ENCODE measurements at regions not wholly inside any gene's neighbourhood (a gene's known extent, or its start where the extent isn't known, plus 50 kb on each side); places are given as distances from the start of the nearest gene placed in this dataset.

DNA sequence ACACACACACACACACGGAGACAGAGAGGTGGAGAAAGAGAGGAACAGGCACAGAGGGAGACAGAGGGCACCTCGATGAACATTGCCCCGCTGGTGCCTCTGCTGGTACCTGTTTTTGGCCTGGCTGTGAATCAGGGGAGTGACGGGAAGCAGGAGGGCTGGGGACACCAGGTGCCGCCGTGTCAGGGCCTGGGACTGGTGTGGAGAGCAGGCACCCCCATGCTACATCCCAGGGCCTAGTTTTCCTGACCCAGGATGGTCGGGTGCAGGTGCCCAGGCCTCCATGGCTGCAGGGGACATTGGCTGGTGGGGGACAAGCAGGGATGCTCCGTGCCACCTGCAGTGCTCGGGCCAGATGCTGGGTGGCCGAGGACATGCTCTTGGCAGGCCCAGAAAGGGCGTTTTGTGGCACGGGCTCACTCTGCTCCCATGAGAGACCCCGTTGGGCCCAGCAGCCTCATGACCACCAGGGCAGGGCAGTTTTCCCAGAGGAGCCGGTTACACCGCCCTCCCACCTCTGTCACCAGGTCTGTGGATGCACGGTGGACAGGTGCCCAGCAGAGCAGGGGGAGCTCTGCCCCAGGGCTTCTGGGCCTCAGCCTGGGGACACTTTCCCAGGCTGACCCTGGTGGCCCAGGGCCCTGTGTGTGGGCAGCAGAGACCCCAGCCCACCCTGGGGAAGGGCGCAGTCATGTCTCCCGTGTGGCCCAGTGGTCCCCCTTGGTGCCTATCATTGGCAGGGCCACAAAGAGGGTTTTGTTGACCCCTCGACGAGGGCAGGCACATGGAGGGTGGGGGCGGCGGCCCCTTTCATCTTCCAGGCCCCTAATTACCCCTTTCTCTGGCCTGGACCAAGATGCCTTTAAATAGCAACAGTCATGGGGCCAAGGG lies 207.5 kb upstream of the RTL1 start:
- DNase-seq: no peak

DNA sequence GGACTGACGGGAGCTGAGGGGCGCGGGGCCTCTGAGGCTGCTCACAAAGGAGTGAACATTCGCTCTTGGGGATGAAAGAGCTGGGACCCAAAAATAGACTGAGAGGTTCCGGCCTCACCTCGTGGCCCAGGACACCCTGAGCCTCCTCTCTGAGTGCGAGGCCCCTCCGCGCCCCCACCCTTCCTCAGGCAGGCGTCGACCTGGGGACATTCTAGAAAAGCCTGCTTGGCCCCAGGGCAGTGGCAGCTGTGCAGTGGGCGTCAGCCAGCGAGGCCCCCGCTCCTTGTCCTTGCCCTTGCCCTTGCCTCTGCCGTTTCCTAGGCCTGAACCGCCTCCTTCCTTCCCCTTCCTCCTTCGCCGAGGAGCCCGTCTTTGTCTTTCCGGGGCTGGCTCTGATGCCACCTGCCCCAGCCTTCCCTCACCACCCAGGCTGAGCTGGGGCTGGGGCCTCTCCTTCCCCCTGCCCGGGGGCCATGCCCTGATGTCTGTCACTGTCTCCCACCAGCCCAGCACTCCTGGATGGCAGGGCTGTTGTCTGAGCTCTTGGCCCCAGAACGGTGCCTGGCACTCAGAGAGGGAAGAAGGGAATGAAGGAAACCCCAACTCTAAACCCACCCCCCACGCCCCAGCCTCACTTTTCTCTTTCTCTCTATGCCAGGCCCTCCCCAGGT lies 208.2 kb upstream of the RTL1 start:
- no peak for DNase-seq

DNA sequence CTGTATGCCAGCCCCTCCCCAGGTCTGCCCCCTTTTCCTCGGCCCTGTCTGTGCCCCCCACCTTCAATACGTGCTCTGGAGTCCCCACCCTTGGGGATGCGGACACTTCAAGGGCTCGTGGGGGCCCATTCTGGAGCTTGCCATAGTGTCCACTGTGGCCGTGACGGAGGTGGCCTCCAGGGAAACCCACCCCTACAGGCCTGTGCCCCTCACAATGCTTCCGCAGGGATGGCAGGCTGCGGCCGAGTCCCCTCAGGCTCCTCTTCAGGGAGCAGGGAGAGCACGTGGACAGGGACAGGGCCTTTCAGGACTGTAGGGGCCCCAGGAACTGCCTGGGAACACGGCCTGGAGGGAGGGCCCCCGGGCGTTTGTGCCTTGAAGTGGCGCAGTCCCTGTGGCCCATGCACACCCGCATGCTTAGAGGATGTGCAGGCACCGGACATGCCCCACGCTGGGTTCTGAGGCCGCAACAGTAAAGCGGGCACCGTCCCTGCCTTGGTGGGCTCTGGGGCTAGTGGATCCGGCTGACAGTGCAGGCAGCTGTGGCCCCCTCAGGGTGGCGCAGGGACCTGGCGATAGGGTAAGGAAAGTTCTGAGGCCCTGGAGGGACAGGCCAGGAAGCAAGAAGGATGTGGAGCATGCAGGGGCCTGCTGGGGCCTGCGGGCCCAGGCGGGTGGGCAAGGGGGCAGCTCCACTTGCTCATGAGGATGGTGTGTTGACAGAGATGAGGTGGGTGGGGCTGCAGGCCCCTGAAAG lies 209.0 kb upstream of the RTL1 start:
- no peak for DNase-seq

DNA sequence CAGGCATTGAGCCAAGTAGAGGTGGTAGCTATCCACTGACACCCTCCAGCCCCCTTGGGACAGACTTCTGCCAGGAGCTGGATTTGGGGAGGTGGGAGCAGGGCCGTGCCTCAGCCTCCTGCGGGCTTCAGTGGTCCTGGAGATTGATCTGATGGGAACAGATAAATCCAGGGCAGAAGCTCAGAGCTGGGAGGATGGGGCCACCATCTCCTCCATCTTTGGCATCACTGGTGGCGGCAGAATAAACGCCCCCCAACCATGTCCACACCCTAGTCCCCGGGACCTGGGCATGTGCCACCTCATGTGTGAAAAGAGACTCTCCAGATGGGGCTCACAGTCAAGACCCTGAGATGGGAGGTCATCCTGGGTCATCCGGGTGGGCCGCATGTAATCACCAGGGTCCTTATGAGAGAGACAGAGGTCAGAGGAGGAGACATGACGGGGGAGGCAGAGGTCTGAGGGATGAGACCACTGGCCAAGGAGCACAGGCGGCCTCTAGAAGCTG lies 209.6 kb upstream of the RTL1 start:
- DNase-seq: no peak

DNA sequence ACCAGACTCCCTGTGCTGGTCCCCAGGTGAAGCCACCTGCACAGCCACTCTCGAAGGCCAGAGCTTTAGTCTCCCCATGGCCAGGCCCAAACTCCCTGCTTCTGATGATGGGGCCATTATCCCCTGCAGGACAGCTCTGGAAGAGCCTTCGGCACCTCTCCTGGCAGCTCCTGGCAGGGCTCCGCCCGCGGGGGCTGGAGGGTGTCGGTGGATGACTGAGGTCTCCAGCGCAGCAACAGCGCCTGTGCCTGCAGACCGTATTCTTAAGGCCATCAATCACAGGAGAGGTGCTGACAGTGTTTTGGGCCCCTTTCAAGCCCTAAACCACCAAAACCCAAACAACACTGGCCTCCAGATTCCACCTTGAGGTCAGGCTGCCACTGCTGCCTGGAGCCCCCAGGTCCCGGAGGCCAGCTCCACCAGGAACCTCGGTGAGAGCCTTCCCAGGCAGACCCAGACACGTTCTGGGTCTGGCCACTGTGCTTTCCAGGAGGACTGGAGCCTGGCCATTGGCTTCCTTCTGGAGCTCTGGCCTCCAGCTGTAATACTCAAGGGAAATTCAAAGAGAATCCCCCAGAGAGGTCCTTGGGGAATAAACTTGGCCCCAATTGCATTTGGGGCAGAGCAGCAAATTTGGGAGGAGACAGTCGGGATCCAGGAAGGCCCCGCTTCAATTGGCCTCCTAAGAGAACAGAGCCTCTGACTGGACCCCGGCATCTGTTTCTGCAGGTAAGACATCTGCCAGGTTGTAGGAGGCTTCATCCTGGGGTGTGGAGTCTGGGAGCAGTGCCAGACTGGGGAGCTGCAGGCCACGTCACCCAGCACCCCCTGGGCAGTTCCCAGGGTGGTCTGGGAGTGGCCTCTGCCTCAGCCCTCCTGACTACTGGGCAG lies 210.6 kb upstream of the RTL1 start:
- no peak for DNase-seq

DNA sequence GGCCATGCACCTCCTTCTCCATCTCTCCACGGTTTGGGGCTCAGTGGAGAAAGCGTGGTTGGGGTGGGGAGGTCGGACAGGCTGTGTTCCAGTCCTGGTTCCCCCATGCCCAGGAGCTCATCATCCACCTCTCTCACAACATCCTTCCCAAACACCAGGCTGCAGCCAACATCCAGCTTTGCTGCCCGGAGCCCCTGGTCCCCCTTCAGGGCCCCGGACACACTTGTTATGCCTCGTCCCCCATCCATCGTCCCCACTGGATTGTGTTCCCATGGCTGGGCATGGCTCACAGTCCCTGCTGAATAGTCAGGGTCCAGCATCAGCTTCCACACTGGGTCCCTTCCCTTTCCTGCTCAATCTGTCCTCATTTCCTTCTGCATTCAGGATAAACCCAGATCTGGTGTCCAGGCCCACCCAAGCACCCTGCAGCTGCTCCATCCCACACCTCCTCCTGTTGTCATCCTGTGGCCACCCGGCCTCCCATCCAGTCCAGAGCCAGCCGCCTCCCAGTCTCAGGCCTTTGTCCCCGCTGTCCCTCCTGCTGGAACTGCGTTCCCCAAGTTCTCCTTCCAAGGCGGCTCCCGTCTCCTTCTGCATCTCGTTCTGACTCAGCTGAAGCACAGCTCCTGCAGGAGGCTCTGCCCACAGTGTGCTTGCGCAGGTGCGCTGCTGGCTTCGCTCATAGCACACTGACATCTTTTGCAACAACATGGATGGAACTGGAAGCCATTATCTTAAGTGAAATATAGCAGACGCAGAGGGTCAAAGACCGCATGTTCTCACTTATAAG lies 211.4 kb upstream of the RTL1 start:
- no peak for DNase-seq

DNA sequence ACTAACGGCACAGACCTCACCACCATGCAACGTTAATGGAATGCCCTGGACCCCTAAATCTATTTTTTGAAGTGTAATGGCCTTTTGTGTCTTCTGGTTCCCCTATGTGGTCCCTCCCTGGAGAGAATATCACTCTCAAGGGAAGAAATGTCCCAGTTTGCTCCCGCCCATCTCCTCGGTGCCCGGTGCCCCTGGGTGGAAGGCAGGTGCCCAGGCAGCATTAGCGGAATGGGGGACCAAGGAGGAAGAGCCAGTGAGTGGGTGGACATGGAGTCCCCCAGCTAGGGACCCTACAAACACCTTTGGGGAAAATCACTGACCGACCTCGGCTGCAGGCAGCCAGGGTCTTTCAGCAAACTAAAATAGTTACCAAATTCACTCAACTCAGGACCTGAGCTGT lies 212.1 kb upstream of the RTL1 start:
- DNase-seq: no peak

DNA sequence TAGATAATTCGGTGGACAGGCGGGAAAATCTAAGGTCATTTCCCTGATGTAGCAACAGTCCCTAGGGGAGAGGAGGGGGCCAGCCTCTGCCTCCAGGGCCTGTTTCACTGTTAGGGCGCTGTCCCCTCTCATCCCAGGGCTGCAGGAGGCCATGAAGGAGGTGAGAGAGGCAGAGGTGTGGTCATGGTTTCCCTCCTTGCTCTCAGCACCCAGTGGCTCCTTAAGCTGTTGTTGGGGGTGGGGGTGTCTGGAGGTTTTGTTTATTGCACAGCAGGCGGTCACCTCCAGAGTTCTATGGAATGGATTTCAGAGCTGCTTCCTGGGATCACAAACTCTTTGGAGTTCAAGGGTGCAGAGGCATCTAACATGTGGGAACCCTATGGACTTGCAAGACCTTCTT lies 212.5 kb upstream of the RTL1 start:
- no peak for DNase-seq

DNA sequence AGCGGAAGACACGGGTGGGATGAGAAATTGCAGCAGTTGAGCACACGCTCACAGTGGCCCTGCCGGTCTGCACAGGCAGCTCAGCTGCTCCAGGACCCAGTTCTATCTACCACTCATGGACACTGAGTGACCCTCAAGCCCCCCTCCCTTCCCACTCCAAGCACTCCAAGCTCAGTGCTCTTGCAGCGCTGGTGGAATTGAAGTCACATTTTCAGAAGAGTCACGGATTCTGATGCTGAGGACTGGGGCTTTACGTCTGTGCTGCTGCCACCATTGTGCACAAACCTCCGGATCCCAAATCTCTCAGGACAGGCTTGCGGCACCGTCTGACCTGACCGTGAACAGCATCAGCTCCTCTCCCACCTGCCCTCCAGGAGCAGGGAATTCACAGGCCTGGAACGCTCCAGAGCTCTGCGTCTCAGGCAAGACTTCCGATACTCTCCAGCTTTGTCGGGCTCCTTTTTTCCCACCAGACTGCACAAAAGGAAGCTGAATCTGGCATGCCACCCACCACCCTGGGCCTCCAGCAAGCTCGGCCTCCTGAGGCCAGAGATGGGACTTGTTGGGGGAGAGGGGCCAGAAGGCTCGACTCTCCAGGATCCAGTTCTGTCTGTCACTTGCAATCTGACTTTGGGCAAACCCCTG lies 213.1 kb upstream of the RTL1 start:
- no peak for DNase-seq

DNA sequence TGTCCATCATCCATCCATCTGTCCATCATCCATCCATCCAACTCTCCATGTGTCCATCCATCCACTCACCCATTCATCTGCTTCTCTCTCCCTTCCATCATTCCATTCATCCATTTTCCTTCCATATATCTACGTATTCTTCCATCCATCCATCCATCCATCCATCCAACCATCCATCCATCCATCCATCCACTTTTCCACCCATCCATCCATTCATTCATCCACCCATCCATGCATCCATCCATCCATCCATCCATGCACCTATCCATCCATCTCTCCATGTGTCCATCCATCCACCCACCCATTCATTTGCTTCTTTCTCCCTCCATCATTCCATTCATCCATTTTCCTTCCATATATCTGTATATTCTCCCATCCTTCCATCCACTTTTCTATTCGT lies 214.0 kb upstream of the RTL1 start:
- no peak for DNase-seq

DNA sequence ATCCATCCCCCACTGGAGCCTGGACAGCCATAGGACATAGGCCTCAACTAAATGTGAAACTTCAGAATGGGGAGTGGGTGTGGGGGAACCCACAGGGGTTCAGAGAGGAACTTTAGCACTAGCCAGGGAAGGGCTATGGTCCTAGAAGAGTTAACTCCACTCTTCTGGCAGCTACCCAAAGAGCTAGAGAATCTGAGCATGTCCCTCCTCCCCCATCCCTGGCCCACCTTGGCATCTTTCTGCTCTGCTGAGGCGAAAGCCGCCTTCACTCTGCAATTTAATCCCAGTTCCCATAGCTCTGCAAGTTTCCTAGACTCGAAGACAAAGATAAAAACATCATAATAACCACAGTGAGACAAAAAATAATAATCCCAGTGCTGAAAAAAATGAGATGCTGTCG lies 214.7 kb upstream of the RTL1 start:
- DNase-seq: no peak

DNA sequence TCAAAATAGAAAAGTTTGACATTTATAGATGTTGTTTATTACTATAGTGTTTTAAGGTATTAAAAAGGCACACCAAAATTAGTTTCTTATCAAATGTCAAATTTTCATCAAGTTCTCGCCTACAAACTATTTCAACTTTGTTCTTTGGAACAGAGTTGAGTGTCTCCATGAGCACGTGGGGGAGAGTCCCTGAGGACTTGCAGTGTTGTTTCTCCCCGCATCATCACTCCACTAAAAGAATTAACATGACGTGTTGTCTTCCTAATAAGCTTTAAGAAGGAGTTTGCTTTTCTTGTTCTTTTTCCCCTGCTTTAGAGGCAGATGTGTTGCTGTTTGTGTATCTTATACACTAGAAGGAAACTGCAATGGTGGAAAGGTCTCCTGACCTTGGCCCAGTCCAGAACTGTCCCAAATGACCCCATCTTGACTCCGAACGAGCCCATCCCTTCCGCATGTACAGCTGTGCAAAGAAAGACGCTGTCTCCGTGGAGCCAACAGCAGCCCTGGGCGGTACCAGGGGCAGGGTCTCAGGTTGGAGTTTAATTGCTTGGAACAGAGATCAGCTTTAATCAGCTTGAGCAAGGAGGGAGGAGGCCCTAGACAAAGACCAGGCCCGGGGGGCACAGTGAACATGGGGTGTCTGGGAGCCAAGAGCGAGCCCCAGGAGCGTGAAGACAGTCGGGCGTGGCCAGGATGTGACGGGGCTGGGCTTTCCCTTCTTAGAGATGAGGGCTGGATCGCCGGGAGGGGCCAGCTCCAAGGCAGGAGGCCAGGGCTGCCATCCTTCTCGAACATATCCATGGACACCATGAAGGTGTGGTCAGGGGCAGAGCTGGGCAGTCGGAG lies 215.4 kb upstream of the RTL1 start:
- no peak for DNase-seq

DNA sequence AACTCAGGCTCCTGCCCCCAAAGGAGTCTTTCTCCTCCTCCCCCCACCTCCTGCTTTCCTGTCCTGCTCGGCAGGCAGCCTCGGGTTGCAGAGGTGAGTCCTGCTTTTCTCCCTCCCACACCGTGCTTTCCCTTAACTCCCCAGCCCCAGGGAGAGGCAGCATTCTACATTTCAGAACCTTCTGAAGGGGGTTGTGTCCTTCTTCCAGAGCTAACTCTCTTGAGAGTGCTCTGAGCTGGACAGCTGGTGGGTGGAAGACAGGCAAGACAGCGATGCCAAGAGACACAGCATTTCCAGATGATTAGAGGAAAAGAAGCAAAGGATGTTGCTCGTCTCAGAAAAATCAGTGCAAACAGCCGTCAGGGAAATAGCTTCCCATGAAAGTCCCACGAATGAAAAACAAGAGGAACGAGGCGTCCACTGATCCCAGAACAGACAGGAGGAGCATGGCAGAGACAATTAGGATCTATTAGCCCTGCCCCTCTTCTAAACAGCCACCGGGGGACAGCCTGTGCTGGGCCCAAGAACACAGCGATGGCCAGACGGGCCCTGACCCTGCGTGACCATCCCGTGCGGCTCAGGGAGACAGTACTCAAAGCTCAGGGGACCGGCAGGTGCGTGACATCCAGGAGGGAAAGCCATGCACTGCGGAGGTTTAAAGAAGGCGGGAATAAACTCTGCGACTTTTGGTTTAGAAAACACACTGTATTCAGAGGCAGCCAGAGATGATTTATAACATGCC lies 216.5 kb upstream of the RTL1 start:
- DNase-seq: no peak

DNA sequence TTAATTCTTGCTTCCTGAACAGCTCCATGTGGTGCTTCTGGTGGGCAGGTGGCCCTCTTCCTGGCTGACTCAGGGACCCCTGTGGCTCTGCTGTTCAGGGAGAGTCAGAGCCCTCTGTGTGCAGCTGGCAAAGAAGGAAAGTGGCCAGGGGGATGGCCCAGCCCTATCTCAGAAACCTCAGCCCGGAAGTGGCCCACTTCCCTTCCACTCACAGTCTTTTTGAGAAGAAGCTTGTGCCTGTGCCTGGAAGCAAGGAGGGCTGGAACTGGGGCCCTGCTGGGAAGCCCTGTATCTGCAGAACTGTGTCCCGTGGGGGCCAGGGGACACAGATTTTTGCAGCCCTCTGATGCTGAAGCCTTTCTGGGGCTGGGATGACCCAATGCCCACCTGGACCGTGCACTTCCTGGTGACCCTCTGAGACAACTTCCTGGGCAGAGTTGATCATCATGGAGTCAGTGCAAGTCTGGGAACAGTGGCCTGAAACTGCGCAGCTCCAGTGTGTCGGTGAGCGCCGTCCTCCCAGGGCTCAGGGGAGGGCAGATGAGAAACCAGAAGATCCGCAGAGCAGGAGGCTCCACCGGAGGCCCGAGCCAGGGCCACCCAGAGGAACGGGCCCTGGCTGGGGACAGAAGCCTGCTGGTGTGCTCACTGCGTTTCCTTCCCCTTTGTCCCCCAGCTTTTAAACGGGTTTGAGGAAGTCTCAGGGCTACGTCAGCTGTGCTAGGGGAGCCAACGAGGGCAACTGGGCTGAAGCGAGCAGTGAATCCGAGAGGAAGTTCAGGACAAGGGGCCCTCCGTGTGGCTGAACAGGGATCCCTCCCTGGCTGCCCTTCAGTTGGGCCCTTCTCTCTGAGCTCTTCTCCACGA lies 217.4 kb upstream of the RTL1 start:
- no peak for DNase-seq

DNA sequence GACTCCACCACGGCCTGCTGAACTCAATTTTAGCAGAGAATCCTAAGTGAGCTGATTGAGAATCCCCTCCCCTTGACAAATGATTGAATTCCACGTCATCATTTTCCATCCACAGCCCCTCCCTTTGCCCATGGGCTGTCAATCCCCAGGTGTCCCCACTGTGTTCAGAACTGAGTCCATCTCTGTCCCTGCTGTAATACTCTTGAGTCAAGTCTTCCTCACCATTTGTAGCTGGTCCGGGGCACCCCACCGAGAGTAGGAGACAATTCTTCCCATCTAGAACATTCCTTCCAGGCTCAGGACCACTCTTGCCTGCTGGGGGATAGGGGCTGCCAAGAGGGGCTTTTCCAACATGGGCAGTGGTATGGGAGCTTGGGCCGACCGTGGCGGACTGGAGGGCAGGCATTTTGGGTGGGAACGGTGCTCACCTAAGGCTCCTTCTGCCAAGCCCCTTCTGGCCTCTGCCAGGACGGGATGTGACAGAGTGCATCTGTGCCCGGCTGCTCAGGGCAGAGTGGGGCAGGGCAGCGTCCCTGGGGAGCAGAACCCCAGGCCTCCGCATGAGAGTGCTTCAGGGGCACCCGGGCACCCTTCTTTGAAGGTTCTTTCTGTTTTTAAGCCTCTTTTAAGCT lies 218.1 kb upstream of the RTL1 start:
- no peak for DNase-seq

DNA sequence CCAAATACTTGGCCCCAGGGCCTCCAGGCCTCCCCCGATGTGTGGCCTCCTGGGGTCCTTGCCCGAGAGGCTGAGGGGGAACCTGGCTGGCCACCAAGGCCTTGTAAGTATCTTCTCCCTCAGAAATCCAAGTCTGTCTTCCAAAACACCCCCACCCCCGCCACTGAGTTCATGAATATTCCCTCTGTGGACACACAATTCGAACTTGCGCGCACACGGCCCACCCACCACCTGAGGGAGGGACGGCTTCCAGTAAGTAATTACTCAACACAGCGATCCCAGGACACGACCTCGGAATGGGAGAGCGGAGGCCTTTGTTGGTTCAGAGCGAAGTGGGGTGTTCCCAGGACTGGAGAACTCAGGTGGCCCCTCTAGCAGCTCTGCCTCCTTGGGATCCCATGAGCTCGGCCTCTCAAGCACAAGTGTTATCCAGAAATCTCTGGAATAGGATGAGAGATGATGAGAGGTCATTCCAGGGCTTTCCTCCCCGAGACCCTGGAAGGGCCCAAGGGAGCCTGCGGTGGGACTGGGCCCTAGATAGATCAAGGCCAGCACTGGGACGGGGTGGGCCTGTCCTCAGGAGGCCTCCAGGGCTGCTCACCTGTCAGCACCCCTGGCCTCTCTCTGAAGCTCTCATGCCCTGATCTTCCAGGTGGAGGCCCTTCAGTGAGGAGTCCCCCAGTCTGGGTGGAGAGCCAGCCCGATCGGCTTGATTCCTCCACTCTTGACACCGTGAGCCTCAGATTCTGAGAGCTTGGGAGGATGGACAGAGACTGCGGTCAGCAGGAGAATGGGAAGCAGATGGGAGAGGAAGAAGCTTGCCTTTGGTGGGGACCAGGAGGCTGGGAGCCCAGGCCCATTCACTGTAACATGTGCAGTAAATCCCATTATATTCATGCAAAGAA lies 219.0 kb upstream of the RTL1 start:
- no peak for DNase-seq

All from SHP77 treated with DMSO at 0.1 percent for 48 hours (cell line).